ENCODE measurements at regions not wholly inside any gene's neighbourhood (a gene's known extent, or its start where the extent isn't known, plus 50 kb on each side); places are given as distances from the start of the nearest gene placed in this dataset.

DNA sequence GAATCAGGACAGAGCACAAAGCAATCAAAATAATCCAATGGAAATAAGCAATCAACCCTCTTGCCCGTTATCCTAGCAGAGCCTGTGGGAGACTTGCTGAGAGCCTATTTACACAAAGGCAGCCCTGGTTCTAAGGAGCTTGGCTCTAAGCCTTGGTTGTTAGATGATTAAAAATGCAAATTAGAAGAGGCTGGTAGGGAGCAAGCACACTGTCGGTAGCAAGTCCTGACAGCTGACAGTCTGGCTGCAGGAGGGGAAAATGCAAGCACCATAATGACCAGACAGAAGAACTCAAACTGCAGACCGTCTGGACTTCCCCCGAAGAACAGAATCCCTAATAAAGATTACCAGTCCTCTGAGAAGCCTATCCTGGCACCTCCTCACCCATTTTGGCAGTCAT lies 131.8 kb upstream of the CTTNBP2 start:
- no peak for TF ChIP-seq EZH2 (IDR thresholded peaks at IDR 0.05; ENCODE audit: low read length, unreplicated experiment)
- TF ChIP-seq, protein P1, sequence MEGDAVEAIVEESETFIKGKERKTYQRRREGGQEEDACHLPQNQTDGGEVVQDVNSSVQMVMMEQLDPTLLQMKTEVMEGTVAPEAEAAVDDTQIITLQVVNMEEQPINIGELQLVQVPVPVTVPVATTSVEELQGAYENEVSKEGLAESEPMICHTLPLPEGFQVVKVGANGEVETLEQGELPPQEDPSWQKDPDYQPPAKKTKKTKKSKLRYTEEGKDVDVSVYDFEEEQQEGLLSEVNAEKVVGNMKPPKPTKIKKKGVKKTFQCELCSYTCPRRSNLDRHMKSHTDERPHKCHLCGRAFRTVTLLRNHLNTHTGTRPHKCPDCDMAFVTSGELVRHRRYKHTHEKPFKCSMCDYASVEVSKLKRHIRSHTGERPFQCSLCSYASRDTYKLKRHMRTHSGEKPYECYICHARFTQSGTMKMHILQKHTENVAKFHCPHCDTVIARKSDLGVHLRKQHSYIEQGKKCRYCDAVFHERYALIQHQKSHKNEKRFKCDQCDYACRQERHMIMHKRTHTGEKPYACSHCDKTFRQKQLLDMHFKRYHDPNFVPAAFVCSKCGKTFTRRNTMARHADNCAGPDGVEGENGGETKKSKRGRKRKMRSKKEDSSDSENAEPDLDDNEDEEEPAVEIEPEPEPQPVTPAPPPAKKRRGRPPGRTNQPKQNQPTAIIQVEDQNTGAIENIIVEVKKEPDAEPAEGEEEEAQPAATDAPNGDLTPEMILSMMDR (conservative IDR thresholded peaks at IDR 0.05; ENCODE audit: low read depth, low read length) = no peak
- TF ChIP-seq EZH2phosphoT487 (IDR thresholded peaks at IDR 0.05; ENCODE audit: borderline replicate concordance, low read length) = no peak
